ENCODE measurements at regions not wholly inside any gene's neighbourhood (a gene's known extent, or its start where the extent isn't known, plus 50 kb on each side); places are given as distances from the start of the nearest gene placed in this dataset.
"Not testable (repeated sequence)": the region's sequence is repeated elsewhere in the genome, so short reads cannot be mapped to it uniquely, and the experiment has no call there.

- DNase-seq (ENCODE audit: low read depth in 3 of 3), result no peak
These were observed 147.7 kb downstream of the CD47 start for GRCh38 chr3:107942951-107943749.

- peak in 2 of 3 donors; percentile 6 to 17 for DNase-seq (ENCODE audit: low read depth in 3 of 3)
These were observed 148.6 kb downstream of the CD47 start for GRCh38 chr3:107942244-107942643.

- no peak for DNase-seq (ENCODE audit: low read depth in 3 of 3)
These were observed 151.0 kb downstream of the CD47 start for GRCh38 chr3:107939691-107940442.

- no peak for DNase-seq (ENCODE audit: low read depth in 3 of 3)
These were observed 152.7 kb downstream of the CD47 start for GRCh38 chr3:107938143-107938542.

- DNase-seq (ENCODE audit: low read depth in 3 of 3), result no peak
These were observed 156.0 kb downstream of the CD47 start for GRCh38 chr3:107934808-107935207.

GRCh38 chr3:107933450-107933849 is 157.4 kb downstream of the CD47 start:
- DNase-seq (ENCODE audit: low read depth in 3 of 3), result no peak

- no peak for DNase-seq (ENCODE audit: low read depth in 3 of 3)
These were observed 159.5 kb downstream of the CD47 start for GRCh38 chr3:107931326-107931725.

GRCh38 chr3:107929088-107929487 is 161.7 kb downstream of the CD47 start:
- DNase-seq (ENCODE audit: low read depth in 3 of 3), result no peak

- DNase-seq (ENCODE audit: low read depth in 3 of 3), result no peak
These were observed 162.8 kb downstream of the CD47 start for GRCh38 chr3:107928084-107928445.

- DNase-seq (ENCODE audit: low read depth in 3 of 3), result peak; percentile 47 to 56 (median 51)
These were observed 163.3 kb downstream of the CD47 start for GRCh38 chr3:107927361-107928083.

- no peak for DNase-seq (ENCODE audit: low read depth in 3 of 3)
These were observed 165.0 kb downstream of the CD47 start for GRCh38 chr3:107925851-107926250.

- DNase-seq (ENCODE audit: low read depth in 3 of 3), result no peak
These were observed 169.8 kb downstream of the CD47 start for GRCh38 chr3:107921038-107921437.

GRCh38 chr3:107920538-107920937 is 170.3 kb downstream of the CD47 start:
- DNase-seq (ENCODE audit: low read depth in 3 of 3), result no peak

- DNase-seq (ENCODE audit: low read depth in 3 of 3), result no peak
These were observed 171.6 kb downstream of the CD47 start for GRCh38 chr3:107919239-107919638.

- no peak for DNase-seq (ENCODE audit: low read depth in 3 of 3)
These were observed 174.7 kb downstream of the CD47 start for GRCh38 chr3:107916171-107916570.

GRCh38 chr3:107915706-107916105 is 175.1 kb downstream of the CD47 start:
- no peak for DNase-seq (ENCODE audit: low read depth in 3 of 3)

GRCh38 chr3:107913701-107914100 is 177.1 kb downstream of the CD47 start:
- no peak for DNase-seq (ENCODE audit: low read depth in 3 of 3)

- no peak for DNase-seq (ENCODE audit: low read depth in 3 of 3)
These were observed 179.4 kb downstream of the CD47 start for GRCh38 chr3:107911337-107912000.

- peak in 2 of 3 donors; percentile 17 to 20 for DNase-seq (ENCODE audit: low read depth in 3 of 3)
These were observed 180.0 kb downstream of the CD47 start for GRCh38 chr3:107910713-107911259.

GRCh38 chr3:107909583-107909982 is 181.2 kb downstream of the CD47 start:
- DNase-seq (ENCODE audit: low read depth in 3 of 3), result not testable (repeated sequence)

GRCh38 chr3:107907996-107908395 is 182.8 kb downstream of the CD47 start:
- no peak for DNase-seq (ENCODE audit: low read depth in 3 of 3)

Data from stimulated activated CD4-positive, alpha-beta T cell treated with anti-CD3 and anti-CD28 coated beads, TNF-alpha, amount 100 ng/mL, for 48 hours (primary cell).